Natural killer cell treated with Interleukin-12 subunit alpha and Interleukin-12 subunit beta and Interleukin-15 and Interleukin-18, amount 100 ng/mL, for 72 hours (primary cell): ENCODE measurements at regions not wholly inside any gene's neighbourhood (a gene's known extent, or its start where the extent isn't known, plus 50 kb on each side); places are given as distances from the start of the nearest gene placed in this dataset.

Source experiments
- ATAC-seq, 2 donors: fragments of 150-1000 bp; cut with Tn5 transposase in 1 of 2; sonication (Bioruptor Pico), chemical (Tn5 transposase) in 1 of 2; 2 replicates each; pipeline ENCODE4 v1.10.0; 2021
- DNase-seq: peaks from one replicate; pipeline ENCODE4 v3.0.0; 2022; ENCODE audit warnings: low spot score
- H3K27ac Mint-ChIP-seq, 2 donors: 1 replicate in 1 of 2; 2 replicates in 1 of 2; pipeline ENCODE4 v1.8.0; 2022; ENCODE audit warnings: mixed read lengths in 2 of 2, mild to moderate bottlenecking in 1 of 2, moderate library complexity in 1 of 2
- H3K27me3 Mint-ChIP-seq, 2 donors: 1 replicate in 1 of 2; 2 replicates in 1 of 2; pipeline ENCODE4 v1.8.0; 2022; ENCODE audit warnings: mixed read lengths in 2 of 2
- H3K36me3 Mint-ChIP-seq: one replicate; pipeline ENCODE4 v1.8.0; 2022; ENCODE audit warnings: mixed read lengths
- H3K4me1 Mint-ChIP-seq, 2 donors: 1 replicate in 1 of 2; 2 replicates in 1 of 2; pipeline ENCODE4 v1.8.0; 2022; ENCODE audit warnings: low read depth in 2 of 2, mixed read lengths in 2 of 2, mild to moderate bottlenecking in 1 of 2
- H3K4me3 Mint-ChIP-seq: one replicate; pipeline ENCODE4 v1.8.0; 2022; ENCODE audit warnings: mixed read lengths
- H3K9me3 Mint-ChIP-seq: 2 replicates; pipeline ENCODE4 v1.8.0; 2022; ENCODE audit warnings: mixed read lengths

- peaks cover 5% of the 10 kb centered on the region for H3K9me3 Mint-ChIP-seq
- H3K4me3 Mint-ChIP-seq = no peak overlapping the region
- ATAC-seq = no peak
- H3K4me1 Mint-ChIP-seq = no peaks in the 10 kb centered on the region
- no peak overlapping the region for H3K27ac Mint-ChIP-seq
- DNase-seq = no peak
- no peaks in the 10 kb centered on the region for H3K27me3 Mint-ChIP-seq
- no peaks in the 10 kb centered on the region for H3K36me3 Mint-ChIP-seq
Measured at GRCh38 chr16:51967646-51968045, 579.3 kb downstream of the TOX3 start.

DNA sequence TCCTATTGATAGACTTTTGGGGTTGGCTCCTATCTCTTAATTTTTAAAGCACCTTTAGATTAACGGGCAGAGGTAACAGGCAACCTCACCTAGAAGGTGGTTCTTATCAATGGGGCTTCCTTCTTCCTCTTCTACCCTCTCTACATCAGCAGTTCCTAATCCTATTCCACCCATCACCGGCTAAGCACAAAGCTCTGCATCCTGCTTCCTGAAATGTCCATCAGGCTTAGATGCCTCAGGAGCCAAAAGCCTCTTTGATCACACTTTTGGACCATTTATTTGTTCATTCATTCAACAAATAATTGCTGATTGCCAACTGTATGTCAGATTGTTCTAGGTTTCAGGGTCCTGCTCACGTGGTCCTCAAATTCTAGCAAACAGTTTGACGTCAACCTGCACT is 586.0 kb downstream of the TOX3 start:
- Mint-ChIP-seq H3K4me1 (no peaks in the 10 kb centered on the region), H3K9me3 (peaks cover 3% of the 10 kb centered on the region), H3K27ac (no peak overlapping the region), H3K4me3 (no peak overlapping the region), H3K27me3 (no peaks in the 10 kb centered on the region), H3K36me3 (no peaks in the 10 kb centered on the region)
- DNase-seq (no peak), ATAC-seq (no peak)

GRCh38 chr16:51953286-51953985 is 593.5 kb downstream of the TOX3 start:
- H3K36me3 Mint-ChIP-seq = no peaks in the 10 kb centered on the region
- peaks cover 4% of the 10 kb centered on the region for H3K9me3 Mint-ChIP-seq
- DNase-seq (no peak), ATAC-seq (no peak)
- no peak overlapping the region for H3K27ac Mint-ChIP-seq
- H3K4me1 Mint-ChIP-seq = no peaks in the 10 kb centered on the region
- no peak overlapping the region for H3K4me3 Mint-ChIP-seq
- H3K27me3 Mint-ChIP-seq = no peaks in the 10 kb centered on the region

- H3K4me1 Mint-ChIP-seq = no peaks in the 10 kb centered on the region
- H3K9me3 Mint-ChIP-seq = peaks cover 4% of the 10 kb centered on the region
- H3K4me3 Mint-ChIP-seq = no peak overlapping the region
- ATAC-seq (no peak), DNase-seq (no peak)
- H3K36me3 Mint-ChIP-seq = no peaks in the 10 kb centered on the region
- no peak overlapping the region for H3K27ac Mint-ChIP-seq
- no peaks in the 10 kb centered on the region for H3K27me3 Mint-ChIP-seq
Measured at GRCh38 chr16:51952500-51952899, 594.4 kb downstream of the TOX3 start.

- Mint-ChIP-seq H3K27ac (no peak overlapping the region), H3K36me3 (no peaks in the 10 kb centered on the region), H3K9me3 (peaks cover 4% of the 10 kb centered on the region), H3K4me1 (no peaks in the 10 kb centered on the region), H3K4me3 (no peak overlapping the region), H3K27me3 (no peaks in the 10 kb centered on the region)
- no peak for DNase-seq
- no peak for ATAC-seq
Measured at GRCh38 chr16:51951668-51952298, 595.2 kb downstream of the TOX3 start.

GRCh38 chr16:51950118-51950780 is 596.7 kb downstream of the TOX3 start:
- no peak for DNase-seq
- Mint-ChIP-seq H3K27me3 (no peaks in the 10 kb centered on the region), H3K9me3 (peaks cover 4% of the 10 kb centered on the region), H3K4me1 (no peaks in the 10 kb centered on the region), H3K36me3 (no peaks in the 10 kb centered on the region), H3K27ac (no peak overlapping the region), H3K4me3 (no peak overlapping the region)
- ATAC-seq = no peak

DNA sequence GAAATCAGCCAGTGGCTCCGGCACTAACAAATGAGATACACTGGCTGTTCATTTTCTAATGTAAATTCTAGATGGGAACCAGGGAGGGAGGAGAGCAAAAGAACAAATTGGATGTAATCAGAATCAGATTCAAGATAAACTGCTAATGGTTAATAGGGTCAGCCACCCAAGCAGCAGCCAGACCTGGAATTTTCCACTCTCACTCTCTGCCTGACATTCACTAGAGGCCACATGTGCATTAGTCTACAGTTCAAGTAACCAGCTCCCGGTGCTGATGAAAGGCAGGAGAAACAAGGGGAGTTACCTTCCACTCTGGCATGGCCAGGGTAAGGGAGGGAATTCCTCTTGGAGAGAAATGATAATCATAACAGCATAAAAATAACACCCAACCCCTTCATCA is 597.7 kb downstream of the TOX3 start:
- no peak overlapping the region for H3K4me3 Mint-ChIP-seq
- H3K27me3 Mint-ChIP-seq = no peaks in the 10 kb centered on the region
- DNase-seq = no peak
- H3K36me3 Mint-ChIP-seq = no peaks in the 10 kb centered on the region
- no peaks in the 10 kb centered on the region for H3K4me1 Mint-ChIP-seq
- ATAC-seq = no peak
- no peak overlapping the region for H3K27ac Mint-ChIP-seq
- peaks cover 4% of the 10 kb centered on the region for H3K9me3 Mint-ChIP-seq

- Mint-ChIP-seq H3K4me1 (peaks cover 0 to 2% of the 10 kb centered on the region in 2 donors), H3K27ac (no peak overlapping the region), H3K36me3 (no peaks in the 10 kb centered on the region), H3K9me3 (peaks cover 12% of the 10 kb centered on the region), H3K27me3 (no peaks in the 10 kb centered on the region), H3K4me3 (no peak overlapping the region)
- DNase-seq (no peak), ATAC-seq (no peak)
Measured at GRCh38 chr16:51941412-51941811, 605.5 kb downstream of the TOX3 start.

GRCh38 chr16:51940183-51940582 is 606.8 kb downstream of the TOX3 start:
- peaks cover 0 to 2% of the 10 kb centered on the region in 2 donors for H3K4me1 Mint-ChIP-seq
- H3K9me3 Mint-ChIP-seq = peaks cover 12% of the 10 kb centered on the region
- no peak for ATAC-seq
- H3K4me3 Mint-ChIP-seq = no peak overlapping the region
- no peak for DNase-seq
- H3K27ac Mint-ChIP-seq = no peak overlapping the region
- H3K27me3 Mint-ChIP-seq = no peaks in the 10 kb centered on the region
- no peaks in the 10 kb centered on the region for H3K36me3 Mint-ChIP-seq

GRCh38 chr16:51939378-51939871 is 607.5 kb downstream of the TOX3 start:
- H3K9me3 Mint-ChIP-seq = peaks cover 12% of the 10 kb centered on the region
- ATAC-seq = no peak
- no peak overlapping the region for H3K27ac Mint-ChIP-seq
- H3K36me3 Mint-ChIP-seq = no peaks in the 10 kb centered on the region
- H3K27me3 Mint-ChIP-seq = no peaks in the 10 kb centered on the region
- no peak overlapping the region for H3K4me3 Mint-ChIP-seq
- H3K4me1 Mint-ChIP-seq = peaks cover 0 to 2% of the 10 kb centered on the region in 2 donors
- no peak for DNase-seq

DNA sequence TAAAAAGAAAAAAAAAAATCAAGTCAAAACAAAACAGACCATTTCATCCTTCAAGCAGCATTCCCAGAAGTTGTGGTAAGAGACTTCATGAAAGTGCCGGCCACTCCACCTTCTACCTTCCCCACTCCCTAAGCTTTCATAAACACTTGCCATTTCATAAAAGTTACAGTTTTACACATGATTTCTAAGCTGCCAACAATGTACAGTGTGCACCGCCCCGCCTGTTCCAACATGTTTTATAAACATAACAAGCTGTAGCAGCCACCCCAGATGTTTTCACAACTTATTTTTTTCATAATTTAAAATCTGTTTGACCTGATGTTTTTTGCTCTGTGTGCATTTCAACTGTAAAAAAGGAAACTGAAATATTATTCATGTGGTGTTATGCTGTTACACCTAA is 608.1 kb downstream of the TOX3 start:
- DNase-seq (no peak), ATAC-seq (no peak)
- Mint-ChIP-seq H3K27ac (no peak overlapping the region), H3K4me3 (no peak overlapping the region), H3K36me3 (no peaks in the 10 kb centered on the region), H3K4me1 (peaks cover 0 to 2% of the 10 kb centered on the region in 2 donors), H3K27me3 (no peaks in the 10 kb centered on the region), H3K9me3 (peaks cover 12% of the 10 kb centered on the region)

DNA sequence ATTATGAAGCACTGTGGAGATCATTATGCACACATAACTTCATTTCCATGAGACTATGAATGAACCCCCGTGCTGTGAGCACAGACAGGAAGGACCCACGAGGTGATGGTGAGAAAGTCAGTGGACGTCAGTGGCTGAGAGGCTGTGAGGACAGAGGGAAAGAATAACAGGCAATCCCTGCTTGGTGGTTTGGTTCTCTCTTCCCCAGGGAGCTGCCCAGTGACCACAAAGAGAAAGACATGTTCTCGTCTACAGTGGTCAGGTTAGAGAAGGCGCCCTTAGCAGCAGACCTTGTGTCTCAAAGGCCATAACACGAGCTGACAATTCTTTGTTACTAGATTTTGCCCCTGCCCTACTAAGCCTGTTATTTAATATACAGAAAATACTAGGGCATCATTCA is 609.2 kb downstream of the TOX3 start:
- no peak for ATAC-seq

DNA sequence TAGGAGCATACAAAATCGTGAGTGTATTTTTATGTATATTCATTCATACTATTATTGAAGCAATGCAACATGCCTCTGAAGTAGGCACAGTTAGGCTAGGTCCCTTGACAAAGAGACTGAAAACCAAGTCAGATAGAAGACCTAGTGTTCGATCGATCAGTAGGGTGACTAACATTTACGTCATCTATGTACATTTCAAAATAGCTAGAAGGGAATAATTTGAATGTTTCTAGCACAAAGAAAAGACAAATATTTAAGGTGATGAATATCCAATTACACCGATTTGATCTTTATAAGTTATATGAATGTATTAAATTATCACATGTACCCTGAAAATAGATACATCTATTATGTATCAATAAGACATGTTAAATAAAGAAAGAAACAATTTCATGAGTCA is 610.1 kb downstream of the TOX3 start:
- H3K4me3 Mint-ChIP-seq = no peak overlapping the region
- ATAC-seq = no peak
- peaks cover 12% of the 10 kb centered on the region for H3K9me3 Mint-ChIP-seq
- no peak overlapping the region for H3K27ac Mint-ChIP-seq
- H3K36me3 Mint-ChIP-seq = no peaks in the 10 kb centered on the region
- DNase-seq = no peak
- no peaks in the 10 kb centered on the region for H3K27me3 Mint-ChIP-seq
- H3K4me1 Mint-ChIP-seq = peaks cover 0 to 2% of the 10 kb centered on the region in 2 donors

More for the DNA sequence above, 609.2 kb downstream of the TOX3 start:
- DNase-seq = no peak
- Mint-ChIP-seq H3K36me3 (no peaks in the 10 kb centered on the region), H3K27me3 (no peaks in the 10 kb centered on the region), H3K4me3 (no peak overlapping the region), H3K9me3 (peaks cover 12% of the 10 kb centered on the region), H3K4me1 (peaks cover 0 to 2% of the 10 kb centered on the region in 2 donors), H3K27ac (no peak overlapping the region)

DNA sequence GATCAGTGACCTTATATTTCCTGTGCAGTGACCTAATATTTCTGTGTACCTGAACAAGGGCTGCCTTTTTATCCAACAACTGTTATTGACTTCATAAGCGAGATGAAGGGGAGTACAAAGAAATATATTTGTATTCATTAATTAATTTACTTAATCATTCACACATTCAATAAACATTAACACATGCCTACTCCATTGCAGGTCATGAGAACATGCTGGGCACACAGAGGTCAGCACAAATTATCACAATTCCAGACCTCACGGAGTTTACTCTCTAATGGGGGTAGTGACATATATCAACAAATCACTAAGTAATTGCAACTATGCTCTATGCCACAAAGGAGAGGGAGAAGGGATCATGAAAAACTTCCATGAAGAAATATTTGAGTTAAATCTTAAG is 614.6 kb downstream of the TOX3 start:
- DNase-seq (no peak), ATAC-seq (no peak)
- Mint-ChIP-seq H3K4me1 (no peaks in the 10 kb centered on the region), H3K4me3 (no peak overlapping the region), H3K27me3 (no peaks in the 10 kb centered on the region), H3K36me3 (no peaks in the 10 kb centered on the region), H3K27ac (no peak overlapping the region), H3K9me3 (peaks cover 13% of the 10 kb centered on the region)
